ENCODE measurements at regions not wholly inside any gene's neighbourhood (a gene's known extent, or its start where the extent isn't known, plus 50 kb on each side); places are given as distances from the start of the nearest gene placed in this dataset.

- no peak for TF ChIP-seq ZNF384 (IDR thresholded peaks at IDR 0.05)
- no peak for TF ChIP-seq HDGF (IDR thresholded peaks at IDR 0.05; ENCODE audit: borderline replicate concordance)
- TF ChIP-seq PKNOX1 (IDR thresholded peaks at IDR 0.05): no peak
- no peak for TF ChIP-seq ELF4 (IDR thresholded peaks at IDR 0.05)
- no peak for TF ChIP-seq SP1 (IDR thresholded peaks at IDR 0.05)
Measured at GRCh38 chr11:45045683-45046471, 95.2 kb upstream of the TP53I11 start.

All from HEK293T (cell line).